D721Med (cell line): ENCODE measurements at regions not wholly inside any gene's neighbourhood (a gene's known extent, or its start where the extent isn't known, plus 50 kb on each side); places are given as distances from the start of the nearest gene placed in this dataset.
A peak's percentile ranks its signal among the peaks of the same experiment; 100 is the strongest.

ENCODE experiments used
- DNase-seq: peaks from one replicate; pipeline ENCODE4 v3.0.0; 2011; ENCODE audit warnings: low spot score; ENCODE audit not compliant: insufficient read length
- FAIRE-seq: peaks from 2 replicates; lab custom pipeline; 2011; peaks lifted over from hg19 to GRCh38; lab: Jason Lieb, UNC
- CTCF ChIP-seq: IDR thresholded peaks from 2 replicates; pipeline ENCODE4 v1.5.1; 2012; ENCODE audit warnings: mild to moderate bottlenecking, control low read depth; ENCODE audit not compliant: insufficient read depth; ENCODE audit errors: missing control alignments

DNA sequence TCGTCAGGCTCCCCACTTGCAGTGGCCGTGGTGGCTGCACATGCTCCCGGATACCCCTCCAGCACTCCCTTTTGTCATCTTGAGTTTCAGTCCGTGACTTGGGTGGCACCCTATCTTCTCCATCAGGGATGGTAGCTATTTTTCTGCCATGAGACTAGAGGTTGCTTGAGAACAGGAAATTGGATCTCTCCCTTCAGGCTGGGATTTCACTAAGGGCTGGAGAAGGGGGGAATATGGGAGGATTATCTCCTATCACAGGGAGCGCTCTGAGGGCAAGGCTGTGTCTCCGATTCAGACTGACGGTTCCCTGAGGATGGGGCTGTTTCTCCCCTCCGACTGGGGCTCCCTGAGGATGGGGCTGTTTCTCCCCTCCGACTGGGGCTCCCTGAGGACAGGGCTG is 123.1 kb downstream of the MRPL14 start:
- no peak for FAIRE-seq
- no peak for TF ChIP-seq CTCF
- no peak for DNase-seq

DNA sequence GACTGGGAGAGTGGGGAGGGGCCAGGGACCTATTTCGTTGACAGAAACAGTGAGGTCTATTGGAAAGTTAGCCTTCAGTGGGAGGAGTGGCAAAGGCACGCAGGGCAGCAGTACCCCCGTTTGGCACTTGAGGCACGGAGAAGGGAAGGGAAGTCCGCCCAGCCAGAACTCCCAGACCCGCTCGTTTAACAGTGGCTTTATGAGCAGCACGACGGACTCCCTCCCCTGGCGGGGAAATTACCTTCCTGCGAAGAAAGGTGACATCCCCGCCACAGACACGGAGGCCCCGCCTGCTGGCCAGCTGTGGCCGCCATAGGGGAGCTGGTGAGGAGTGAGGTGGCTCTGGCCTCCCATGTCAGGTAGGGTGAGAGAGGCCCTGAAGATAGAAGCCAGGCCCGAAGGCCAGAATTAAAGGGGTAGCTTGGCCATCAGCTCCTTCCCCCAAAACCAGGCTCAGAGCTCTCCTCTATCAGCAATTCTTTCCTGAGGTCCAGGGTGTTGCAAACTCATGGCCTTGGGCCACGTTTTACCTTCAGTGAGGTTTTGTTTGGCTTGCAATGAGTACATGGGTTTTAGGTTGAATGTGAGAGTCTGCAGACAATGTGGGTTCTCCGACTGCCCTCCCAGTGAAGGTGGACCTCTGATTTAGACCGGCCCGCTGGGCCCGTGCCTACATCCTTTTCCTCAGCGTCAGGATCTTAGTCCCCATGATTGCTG is 123.7 kb downstream of the MRPL14 start:
- no peak for DNase-seq
- TF ChIP-seq CTCF = no peak
- no peak for FAIRE-seq

- FAIRE-seq = no peak
- peak; percentile 82 for DNase-seq
- TF ChIP-seq CTCF = peak; percentile 27
Measured at GRCh38 chr6:44002593-44003344, 124.5 kb downstream of the MRPL14 start.

- no peak for TF ChIP-seq CTCF
- FAIRE-seq (no peak), DNase-seq (peak; percentile 60)
Measured at GRCh38 chr6:44002067-44002592, 125.1 kb downstream of the MRPL14 start.

DNA sequence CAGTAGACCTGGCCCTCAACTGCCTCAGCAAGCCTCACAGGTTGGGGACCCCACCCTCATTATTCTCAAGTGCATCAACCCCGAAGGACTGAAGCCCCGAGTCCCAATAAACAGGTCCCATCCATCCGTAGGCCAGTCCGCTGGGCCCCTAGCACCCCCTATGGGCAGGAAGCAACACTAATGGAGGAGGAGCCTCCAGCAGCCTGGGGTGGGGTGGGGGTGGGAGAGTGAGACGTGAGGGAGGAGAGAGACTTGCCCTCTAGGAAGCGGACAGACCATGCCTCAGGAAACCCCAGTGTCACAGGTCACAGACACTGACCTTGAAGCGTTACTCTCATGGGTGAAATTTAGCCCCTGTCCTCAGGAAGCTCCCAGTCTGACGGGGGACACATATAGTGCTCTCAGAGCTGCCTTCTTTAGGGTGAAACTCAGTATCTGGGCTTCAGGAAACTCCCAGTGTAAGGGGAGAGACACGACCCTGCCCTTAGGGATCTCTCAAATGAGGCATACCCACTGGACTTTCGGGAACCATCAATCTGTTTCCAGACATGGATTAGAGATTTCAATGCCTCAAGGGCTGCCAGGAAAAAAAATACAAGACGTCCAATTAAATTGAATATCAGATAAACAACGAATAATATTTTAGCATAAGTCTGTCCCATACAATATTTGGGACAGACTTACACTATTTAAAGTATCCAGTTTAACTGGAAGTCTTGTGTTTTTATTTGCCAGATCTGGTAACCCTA is 125.8 kb downstream of the MRPL14 start:
- no peak for DNase-seq
- peak; percentile 65 for TF ChIP-seq CTCF
- FAIRE-seq = no peak

DNA sequence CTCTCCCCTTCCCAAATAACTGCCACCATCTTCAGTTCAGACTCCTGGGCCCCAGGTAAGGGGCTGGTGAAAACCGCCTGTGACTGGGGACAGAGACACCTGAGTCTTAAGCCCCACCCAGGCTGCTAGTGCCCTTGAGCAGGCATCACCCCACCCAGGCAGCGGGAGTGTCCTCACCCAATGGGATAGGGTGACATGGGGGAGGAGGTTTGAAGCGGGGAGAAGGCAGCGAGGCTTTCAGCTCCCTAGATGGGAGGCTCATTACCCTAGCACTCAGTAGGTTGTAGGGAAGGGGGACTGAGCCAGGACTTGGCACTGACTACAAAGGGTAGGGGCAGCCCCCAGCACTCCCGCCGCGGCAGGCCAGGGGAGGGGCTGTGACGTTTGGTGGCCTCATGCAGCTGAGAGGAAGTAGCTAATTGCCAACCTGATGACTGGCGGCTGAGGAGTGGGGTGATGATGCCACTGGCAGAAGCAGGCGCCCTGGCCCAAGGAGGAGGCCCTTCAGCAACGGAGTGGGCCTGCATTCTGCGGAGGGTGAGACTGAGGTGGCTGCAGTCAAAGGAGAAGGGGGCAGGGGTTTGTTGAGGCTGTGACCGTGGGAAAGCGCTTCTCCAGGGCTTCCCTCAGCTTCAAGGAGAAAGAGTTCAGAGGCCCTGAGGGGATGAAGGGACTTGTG is 126.9 kb downstream of the MRPL14 start:
- FAIRE-seq (no peak), DNase-seq (no peak)
- TF ChIP-seq CTCF = no peak
